Type B pancreatic cell (in vitro differentiated cells): ENCODE measurements at regions not wholly inside any gene's neighbourhood (a gene's known extent, or its start where the extent isn't known, plus 50 kb on each side); places are given as distances from the start of the nearest gene placed in this dataset.

Experiments
- DNase-seq: peaks from one replicate; pipeline ENCODE4 v3.0.0; 2021; ENCODE audit warnings: mixed read lengths; ENCODE audit not compliant: unreplicated experiment; ENCODE audit errors: extremely low spot score
- H3K27ac Mint-ChIP-seq: 2 replicates; pipeline ENCODE4 v1.8.0; 2021; ENCODE audit warnings: mild to moderate bottlenecking, mixed read lengths
- H3K27me3 Mint-ChIP-seq: 2 replicates; pipeline ENCODE4 v1.8.0; 2021; ENCODE audit warnings: mixed read lengths
- H3K36me3 Mint-ChIP-seq: 2 replicates; pipeline ENCODE4 v1.8.0; 2021; ENCODE audit warnings: mixed read lengths
- H3K4me1 Mint-ChIP-seq: one replicate; pipeline ENCODE4 v1.8.0; 2021; ENCODE audit warnings: mixed read lengths; ENCODE audit not compliant: unreplicated experiment
- H3K4me3 Mint-ChIP-seq: 2 replicates; pipeline ENCODE4 v1.8.0; 2021; ENCODE audit warnings: mild to moderate bottlenecking, mixed read lengths
- H3K9me3 Mint-ChIP-seq: 2 replicates; pipeline ENCODE4 v1.8.0; 2021; ENCODE audit warnings: mixed read lengths
- CTCF ChIP-seq: fragments of 200-600 bp; sonication (generic); conservative IDR thresholded peaks from 2 replicates; pipeline ENCODE4 v1.5.0; 2021; ENCODE audit warnings: antibody characterized with exemption, mild to moderate bottlenecking

- H3K4me3 Mint-ChIP-seq: no peak overlapping the region
- H3K36me3 Mint-ChIP-seq: no peaks in the 10 kb centered on the region
- no peak overlapping the region for H3K27ac Mint-ChIP-seq
- TF ChIP-seq CTCF: no peak
- H3K9me3 Mint-ChIP-seq: peaks cover under 1% of the 10 kb centered on the region
- H3K4me1 Mint-ChIP-seq: no peaks in the 10 kb centered on the region
- H3K27me3 Mint-ChIP-seq: no peaks in the 10 kb centered on the region
- no peak for DNase-seq
Observed at GRCh38 chr3:19093084-19093483, 55.2 kb upstream of the KCNH8 start.

- TF ChIP-seq CTCF: no peak
- DNase-seq: no peak
- Mint-ChIP-seq H3K9me3 (no peaks in the 10 kb centered on the region), H3K27me3 (no peaks in the 10 kb centered on the region), H3K27ac (no peak overlapping the region), H3K4me3 (no peak overlapping the region), H3K4me1 (no peaks in the 10 kb centered on the region), H3K36me3 (no peaks in the 10 kb centered on the region)
Observed at GRCh38 chr3:19077388-19077787, 70.9 kb upstream of the KCNH8 start.

DNA sequence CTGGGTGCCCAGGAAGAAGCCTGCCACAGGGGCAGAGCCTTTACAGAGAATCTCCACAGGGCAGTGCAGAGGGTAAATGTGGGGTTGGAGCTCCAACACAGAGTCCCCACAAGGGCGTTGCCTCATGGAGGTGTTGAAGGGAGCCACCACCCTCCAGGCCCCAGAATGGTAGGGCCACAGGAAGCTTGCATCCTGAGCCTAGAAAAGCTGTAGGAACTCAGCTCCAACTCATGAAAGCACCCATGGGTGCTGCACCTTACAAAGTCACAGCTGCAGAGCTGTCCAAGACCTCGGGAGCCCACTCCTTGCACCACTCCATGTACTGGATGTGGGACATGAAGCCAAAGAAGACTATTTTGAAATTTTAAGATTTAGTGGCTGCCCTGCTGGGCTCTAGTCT is 73.3 kb upstream of the KCNH8 start:
- H3K36me3 Mint-ChIP-seq: no peaks in the 10 kb centered on the region
- no peaks in the 10 kb centered on the region for H3K4me1 Mint-ChIP-seq
- H3K27me3 Mint-ChIP-seq: no peaks in the 10 kb centered on the region
- no peak for TF ChIP-seq CTCF
- no peak overlapping the region for H3K27ac Mint-ChIP-seq
- DNase-seq: no peak
- H3K9me3 Mint-ChIP-seq: no peaks in the 10 kb centered on the region
- H3K4me3 Mint-ChIP-seq: no peak overlapping the region

GRCh38 chr3:19074257-19074900 is 73.9 kb upstream of the KCNH8 start:
- no peak overlapping the region for H3K27ac Mint-ChIP-seq

GRCh38 chr3:19073341-19074105 is 74.8 kb upstream of the KCNH8 start:
- Mint-ChIP-seq H3K4me1 (no peaks in the 10 kb centered on the region), H3K27ac (no peak overlapping the region), H3K9me3 (no peaks in the 10 kb centered on the region), H3K36me3 (no peaks in the 10 kb centered on the region), H3K27me3 (no peaks in the 10 kb centered on the region), H3K4me3 (no peak overlapping the region)
- no peak for TF ChIP-seq CTCF
- no peak for DNase-seq

More at GRCh38 chr3:19074257-19074900, 73.9 kb upstream of the KCNH8 start:
- Mint-ChIP-seq H3K9me3 (no peaks in the 10 kb centered on the region), H3K4me1 (no peaks in the 10 kb centered on the region), H3K27me3 (no peaks in the 10 kb centered on the region), H3K4me3 (no peak overlapping the region), H3K36me3 (no peaks in the 10 kb centered on the region)
- TF ChIP-seq CTCF: no peak
- DNase-seq: no peak
